Astrocyte of the spinal cord (primary cell): ENCODE measurements at regions not wholly inside any gene's neighbourhood (a gene's known extent, or its start where the extent isn't known, plus 50 kb on each side); places are given as distances from the start of the nearest gene placed in this dataset.

ENCODE experiments used
- DNase-seq: peaks from one replicate; pipeline ENCODE4 v3.0.0; 2011; ENCODE audit warnings: low read depth, low spot score
- H3K4me3 ChIP-seq: 2 replicates; pipeline ENCODE4 v1.5.1; 2011; ENCODE audit warnings: low read depth, mild to moderate bottlenecking, low read length, moderate library complexity
- CTCF ChIP-seq: IDR thresholded peaks from 2 replicates; pipeline ENCODE4 v1.5.1; 2012; ENCODE audit warnings: low read depth, mild to moderate bottlenecking, low read length, inconsistent platforms
- in situ Hi-C: cut with HindIII; loops from 2 replicates; pipeline ENCODE4 v1.10.0; 2017; ENCODE audit warnings: low sequenced_read_pairs

- no peak for DNase-seq
- in situ Hi-C loops: no loop called here
- no peak for TF ChIP-seq CTCF
- no peak overlapping the region for H3K4me3 ChIP-seq
Observed at GRCh38 chr18:25710981-25711380, 359.0 kb upstream of the ZNF521 start.

GRCh38 chr18:25705650-25706049, 353.7 kb upstream of the ZNF521 start:
- H3K4me3 ChIP-seq: no peak overlapping the region
- in situ Hi-C loops: no loop called here
- TF ChIP-seq CTCF: no peak
- no peak for DNase-seq

- no peak for TF ChIP-seq CTCF
- no peak for DNase-seq
- in situ Hi-C loops: no loop called here
- no peak overlapping the region for H3K4me3 ChIP-seq
Observed at GRCh38 chr18:25704494-25704893, 352.5 kb upstream of the ZNF521 start.

- no peak overlapping the region for H3K4me3 ChIP-seq
- in situ Hi-C loops: no loop called here
- no peak for DNase-seq
- no peak for TF ChIP-seq CTCF
Observed at GRCh38 chr18:25704071-25704470, 352.1 kb upstream of the ZNF521 start.

- no peak overlapping the region for H3K4me3 ChIP-seq
- no peak for TF ChIP-seq CTCF
- DNase-seq: no peak
- in situ Hi-C loops: no loop called here
Observed at GRCh38 chr18:25701821-25702220, 349.9 kb upstream of the ZNF521 start.

GRCh38 chr18:25686960-25687500, 335.1 kb upstream of the ZNF521 start:
- DNase-seq: no peak
- in situ Hi-C loops: no loop called here
- no peak overlapping the region for H3K4me3 ChIP-seq
- TF ChIP-seq CTCF: no peak

GRCh38 chr18:25685088-25685487, 333.1 kb upstream of the ZNF521 start:
- no peak for DNase-seq
- in situ Hi-C loops: no loop called here
- no peak overlapping the region for H3K4me3 ChIP-seq
- no peak for TF ChIP-seq CTCF
